ENCODE measurements at regions not wholly inside any gene's neighbourhood (a gene's known extent, or its start where the extent isn't known, plus 50 kb on each side); places are given as distances from the start of the nearest gene placed in this dataset.

DNA sequence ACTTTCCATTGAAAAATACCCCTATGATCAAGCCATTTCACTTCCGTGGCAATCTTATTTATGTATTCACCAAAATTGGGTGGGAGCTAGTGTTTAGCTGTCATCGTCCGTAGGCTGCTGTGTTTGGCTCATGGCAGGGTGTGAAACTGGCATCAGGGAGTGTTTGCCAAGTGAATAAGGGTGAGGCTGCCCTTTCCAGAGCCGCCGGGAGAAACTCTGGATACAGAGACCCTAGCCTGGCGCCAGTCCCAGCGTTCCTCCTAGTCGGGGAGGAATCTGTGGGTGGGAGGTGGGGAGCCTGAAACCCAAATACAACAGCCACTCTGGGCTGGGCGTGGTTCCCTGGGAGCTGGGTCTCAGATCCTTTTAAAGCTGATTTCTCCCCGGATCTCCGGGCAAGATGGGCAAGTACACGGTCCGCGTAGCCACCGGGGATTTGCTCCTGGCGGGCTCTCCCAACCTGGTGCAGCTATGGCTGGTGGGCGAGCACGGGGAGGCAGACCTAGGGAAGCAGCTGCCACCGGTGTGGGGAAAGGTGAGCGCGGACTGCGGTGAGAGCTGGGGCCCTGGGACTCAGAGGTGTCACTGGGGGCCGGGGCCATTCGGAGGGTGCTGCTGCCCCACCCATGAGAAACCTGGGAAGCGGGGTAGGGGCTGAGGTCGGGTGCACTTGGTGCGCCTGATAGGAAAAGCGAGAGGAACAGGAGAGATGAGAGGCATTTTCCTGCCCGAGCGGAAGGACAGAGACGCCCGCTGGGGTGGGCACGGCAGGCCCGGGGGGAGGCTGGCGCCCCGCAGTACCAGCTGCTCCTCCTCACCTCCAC lies 62.1 kb upstream of the TEKT1 start:
- H3K27me3 ChIP-seq (ENCODE audit: control insufficient read depth, insufficient read depth, low read length) = peaks cover 27% of the 10 kb centered on the region
- no peak overlapping the region for H3K27ac ChIP-seq (ENCODE audit: low read depth, low read length)
- H3K36me3 ChIP-seq (ENCODE audit: control insufficient read depth, insufficient read depth, low read length) = no peaks in the 10 kb centered on the region
- peak in 2 of 6 donors; percentile 36 to 57 for DNase-seq (ENCODE audit: low read depth in 4 of 6, low spot score in 6 of 6)
- no peaks in the 10 kb centered on the region for H3K9me3 ChIP-seq (ENCODE audit: control insufficient read depth, insufficient read depth, low read length)
- H3K4me1 ChIP-seq (ENCODE audit: control insufficient read depth, insufficient read depth, low read length) = peaks cover 16% of the 10 kb centered on the region
- 7% methylated on average over 32 of the region's 36 CpGs for WGBS (ENCODE audit: insufficient coverage)
- peak overlapping the region; percentile 24 for H3K4me3 ChIP-seq (ENCODE audit: low read depth, low read length)

- peaks cover 27% of the 10 kb centered on the region for H3K27me3 ChIP-seq (ENCODE audit: control insufficient read depth, insufficient read depth, low read length)
- H3K4me1 ChIP-seq (ENCODE audit: control insufficient read depth, insufficient read depth, low read length) = peaks cover 16% of the 10 kb centered on the region
- 6% methylated on average over 18 of the region's 18 CpGs for WGBS (ENCODE audit: insufficient coverage)
- no peaks in the 10 kb centered on the region for H3K9me3 ChIP-seq (ENCODE audit: control insufficient read depth, insufficient read depth, low read length)
- H3K27ac ChIP-seq (ENCODE audit: low read depth, low read length) = no peak overlapping the region
- H3K4me3 ChIP-seq (ENCODE audit: low read depth, low read length) = peak overlapping the region; percentile 24
- no peaks in the 10 kb centered on the region for H3K36me3 ChIP-seq (ENCODE audit: control insufficient read depth, insufficient read depth, low read length)
- peak in 2 of 6 donors; percentile 31 to 40 for DNase-seq (ENCODE audit: low read depth in 4 of 6, low spot score in 6 of 6)
Observed at GRCh38 chr17:6894206-6894528, 62.6 kb upstream of the TEKT1 start.

GRCh38 chr17:6901086-6901485 lies 69.6 kb upstream of the TEKT1 start:
- DNase-seq (ENCODE audit: low read depth in 4 of 6, low spot score in 6 of 6) = no peak
- Histone ChIP-seq H3K9me3 (ENCODE audit: control insufficient read depth, insufficient read depth, low read length) (no peaks in the 10 kb centered on the region), H3K4me1 (ENCODE audit: control insufficient read depth, insufficient read depth, low read length) (peaks cover 7% of the 10 kb centered on the region), H3K4me3 (ENCODE audit: low read depth, low read length) (no peak overlapping the region), H3K27ac (ENCODE audit: low read depth, low read length) (no peak overlapping the region), H3K36me3 (ENCODE audit: control insufficient read depth, insufficient read depth, low read length) (no peaks in the 10 kb centered on the region), H3K27me3 (ENCODE audit: control insufficient read depth, insufficient read depth, low read length) (peaks cover 3% of the 10 kb centered on the region)
- no CpG with 5 or more reads among the region's 3 CpGs for WGBS (ENCODE audit: insufficient coverage)

DNA sequence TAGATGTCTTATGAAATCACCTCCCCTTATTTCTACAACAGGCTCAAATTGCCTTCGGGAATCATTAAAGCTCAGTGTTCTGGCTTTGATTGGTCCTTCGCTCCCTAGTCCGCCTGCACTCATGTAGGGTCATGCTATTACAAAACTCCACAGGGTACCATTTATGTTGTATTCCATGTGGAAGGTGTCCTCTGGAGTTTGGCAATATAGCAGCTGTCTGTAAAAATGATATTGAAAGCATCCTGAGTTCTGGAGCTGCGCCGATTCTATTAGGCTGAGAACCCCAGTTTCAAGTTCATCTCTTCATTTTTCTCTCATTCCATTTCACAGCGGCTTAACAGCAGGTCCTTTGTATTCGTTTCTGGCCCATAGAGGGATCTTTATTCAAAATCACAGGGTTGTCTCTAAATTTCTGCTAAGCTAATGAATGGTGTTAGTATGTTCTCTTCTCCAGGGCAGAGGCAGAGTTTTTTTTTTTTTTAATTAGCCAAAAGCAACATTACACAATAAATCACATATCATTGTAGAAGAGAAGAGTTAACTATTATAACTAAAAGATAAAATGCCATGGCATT lies 71.9 kb upstream of the TEKT1 start:
- peak overlapping the region; percentile 69 for H3K27ac ChIP-seq (ENCODE audit: low read depth, low read length)
- H3K4me1 ChIP-seq (ENCODE audit: control insufficient read depth, insufficient read depth, low read length) = peaks cover 7% of the 10 kb centered on the region
- WGBS (ENCODE audit: insufficient coverage) = no CpG with 5 or more reads among the region's 7 CpGs
- peak in 4 of 6 donors; percentile 28 to 81 (median 56) for DNase-seq (ENCODE audit: low read depth in 4 of 6, low spot score in 6 of 6)
- H3K9me3 ChIP-seq (ENCODE audit: control insufficient read depth, insufficient read depth, low read length) = no peaks in the 10 kb centered on the region
- H3K4me3 ChIP-seq (ENCODE audit: low read depth, low read length) = no peak overlapping the region
- no peaks in the 10 kb centered on the region for H3K36me3 ChIP-seq (ENCODE audit: control insufficient read depth, insufficient read depth, low read length)
- no peaks in the 10 kb centered on the region for H3K27me3 ChIP-seq (ENCODE audit: control insufficient read depth, insufficient read depth, low read length)

DNA sequence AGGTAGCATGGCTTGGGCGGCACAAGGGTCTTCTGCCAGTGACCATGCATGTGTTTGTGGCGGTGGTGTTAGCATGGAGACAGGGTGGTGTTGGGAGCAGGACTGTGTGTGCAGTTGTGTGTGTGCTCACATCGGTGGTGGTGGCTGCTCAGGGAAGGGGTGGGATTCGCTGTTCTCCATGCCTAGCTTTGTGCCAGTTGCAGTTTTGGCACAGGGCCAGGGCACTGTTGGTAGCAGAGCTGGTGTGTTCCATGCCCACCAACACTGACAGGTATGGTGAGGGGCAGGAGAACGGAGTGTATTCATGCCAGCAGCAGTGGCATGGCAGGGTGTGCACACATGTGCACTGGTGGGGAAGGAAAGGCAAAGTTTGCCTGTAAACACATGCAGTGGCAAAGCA lies 77.3 kb upstream of the TEKT1 start:
- WGBS (ENCODE audit: insufficient coverage) = 87% methylated on average over 5 of the region's 5 CpGs
- Histone ChIP-seq H3K27ac (ENCODE audit: low read depth, low read length) (no peak overlapping the region), H3K27me3 (ENCODE audit: control insufficient read depth, insufficient read depth, low read length) (no peaks in the 10 kb centered on the region), H3K4me1 (ENCODE audit: control insufficient read depth, insufficient read depth, low read length) (no peaks in the 10 kb centered on the region), H3K4me3 (ENCODE audit: low read depth, low read length) (no peak overlapping the region), H3K9me3 (ENCODE audit: control insufficient read depth, insufficient read depth, low read length) (no peaks in the 10 kb centered on the region), H3K36me3 (ENCODE audit: control insufficient read depth, insufficient read depth, low read length) (no peaks in the 10 kb centered on the region)
- no peak for DNase-seq (ENCODE audit: low read depth in 4 of 6, low spot score in 6 of 6)

DNA sequence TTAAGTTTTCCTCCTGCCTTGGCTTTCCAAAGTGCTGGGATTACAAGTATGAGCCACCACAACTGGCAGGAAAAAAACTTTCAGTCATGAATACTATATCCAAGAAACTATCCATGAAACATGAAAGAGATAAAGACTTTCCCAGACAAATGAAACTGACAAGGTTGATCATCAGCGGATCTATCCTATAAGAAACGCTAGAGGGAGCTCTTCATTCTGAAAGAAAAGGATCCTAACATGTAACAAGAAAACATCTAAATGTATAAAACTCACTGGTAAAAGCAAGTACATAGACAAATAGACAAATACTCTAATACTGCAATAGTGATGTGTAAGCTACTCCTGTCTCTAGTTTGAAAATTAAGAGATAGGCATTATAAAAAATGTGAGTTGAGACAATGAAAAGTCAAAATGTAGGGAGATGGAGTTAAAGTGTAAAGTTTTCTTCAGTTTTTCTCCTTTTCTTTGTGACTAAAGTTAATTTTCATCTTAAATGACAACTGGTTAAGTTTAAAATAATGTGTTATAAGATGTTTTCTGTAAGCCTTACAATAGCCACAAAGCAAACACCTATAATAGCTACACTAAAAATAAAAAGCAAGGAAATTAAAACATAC lies 79.6 kb upstream of the TEKT1 start:
- Histone ChIP-seq H3K27ac (ENCODE audit: low read depth, low read length) (no peak overlapping the region), H3K27me3 (ENCODE audit: control insufficient read depth, insufficient read depth, low read length) (peaks cover 3% of the 10 kb centered on the region), H3K36me3 (ENCODE audit: control insufficient read depth, insufficient read depth, low read length) (no peaks in the 10 kb centered on the region), H3K4me3 (ENCODE audit: low read depth, low read length) (no peak overlapping the region), H3K9me3 (ENCODE audit: control insufficient read depth, insufficient read depth, low read length) (no peaks in the 10 kb centered on the region), H3K4me1 (ENCODE audit: control insufficient read depth, insufficient read depth, low read length) (peaks cover 6% of the 10 kb centered on the region)
- DNase-seq (ENCODE audit: low read depth in 4 of 6, low spot score in 6 of 6) = peak in 2 of 6 donors; percentile 54 to 73
- WGBS (ENCODE audit: insufficient coverage) = no CpG with 5 or more reads among the region's 2 CpGs

GRCh38 chr17:6912110-6913051 lies 80.9 kb upstream of the TEKT1 start:
- DNase-seq (ENCODE audit: low read depth in 4 of 6, low spot score in 6 of 6) = no peak
- Histone ChIP-seq H3K27me3 (ENCODE audit: control insufficient read depth, insufficient read depth, low read length) (peaks cover 3% of the 10 kb centered on the region), H3K4me3 (ENCODE audit: low read depth, low read length) (no peak overlapping the region), H3K36me3 (ENCODE audit: control insufficient read depth, insufficient read depth, low read length) (no peaks in the 10 kb centered on the region), H3K9me3 (ENCODE audit: control insufficient read depth, insufficient read depth, low read length) (no peaks in the 10 kb centered on the region), H3K4me1 (ENCODE audit: control insufficient read depth, insufficient read depth, low read length) (peaks cover 6% of the 10 kb centered on the region), H3K27ac (ENCODE audit: low read depth, low read length) (no peak overlapping the region)
- WGBS (ENCODE audit: insufficient coverage) = 69% methylated on average over 3 of the region's 13 CpGs

DNA sequence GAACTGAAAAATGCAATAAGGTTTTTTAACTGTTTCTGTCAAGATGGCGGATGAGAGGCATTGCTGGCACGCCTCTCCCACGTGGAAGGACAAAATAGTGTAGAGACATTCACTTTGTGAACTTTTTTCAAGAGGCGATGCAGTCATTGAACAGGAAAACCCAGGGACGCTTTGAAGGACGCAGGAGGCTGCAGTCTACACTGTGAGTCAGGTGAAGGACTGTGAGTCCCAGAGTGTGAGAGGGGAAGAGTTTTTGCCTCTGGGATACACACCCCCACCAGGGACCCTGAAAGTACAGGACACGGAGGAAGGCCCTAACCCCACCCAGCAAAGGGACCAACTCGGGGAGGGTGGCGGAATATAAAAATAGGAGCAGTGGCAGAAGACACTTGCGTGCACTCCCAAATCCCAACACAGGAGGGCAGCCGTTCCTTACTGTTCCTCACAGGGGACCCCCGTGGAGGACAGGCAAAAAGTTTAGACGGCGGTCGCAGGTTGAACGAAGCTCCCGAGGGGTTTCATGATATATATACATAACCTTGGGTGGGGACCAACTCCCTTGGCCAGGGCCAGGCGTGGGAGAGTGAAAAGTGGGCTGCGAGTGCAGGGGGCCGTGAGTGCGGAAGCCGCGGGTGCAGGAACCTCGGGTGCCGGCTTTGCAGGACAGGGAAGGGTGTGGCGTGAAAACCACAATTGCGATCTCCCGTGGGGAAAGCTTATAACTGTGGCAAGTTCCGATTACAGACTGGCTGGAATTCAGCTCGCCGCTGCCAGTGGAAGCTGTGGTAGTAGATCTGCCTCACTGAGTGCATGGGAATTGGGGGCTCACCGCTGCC lies 82.0 kb upstream of the ALOX12 start:
- no peaks in the 10 kb centered on the region for H3K36me3 ChIP-seq (ENCODE audit: control insufficient read depth, insufficient read depth, low read length)
- H3K27ac ChIP-seq (ENCODE audit: low read depth, low read length) = no peak overlapping the region
- peaks cover 6% of the 10 kb centered on the region for H3K4me1 ChIP-seq (ENCODE audit: control insufficient read depth, insufficient read depth, low read length)
- DNase-seq (ENCODE audit: low read depth in 4 of 6, low spot score in 6 of 6) = peak in 3 of 6 donors; percentile 28 to 77 (median 62)
- WGBS (ENCODE audit: insufficient coverage) = 57% methylated on average over 20 of the region's 32 CpGs
- H3K9me3 ChIP-seq (ENCODE audit: control insufficient read depth, insufficient read depth, low read length) = no peaks in the 10 kb centered on the region
- peaks cover 3% of the 10 kb centered on the region for H3K27me3 ChIP-seq (ENCODE audit: control insufficient read depth, insufficient read depth, low read length)
- H3K4me3 ChIP-seq (ENCODE audit: low read depth, low read length) = no peak overlapping the region

DNA sequence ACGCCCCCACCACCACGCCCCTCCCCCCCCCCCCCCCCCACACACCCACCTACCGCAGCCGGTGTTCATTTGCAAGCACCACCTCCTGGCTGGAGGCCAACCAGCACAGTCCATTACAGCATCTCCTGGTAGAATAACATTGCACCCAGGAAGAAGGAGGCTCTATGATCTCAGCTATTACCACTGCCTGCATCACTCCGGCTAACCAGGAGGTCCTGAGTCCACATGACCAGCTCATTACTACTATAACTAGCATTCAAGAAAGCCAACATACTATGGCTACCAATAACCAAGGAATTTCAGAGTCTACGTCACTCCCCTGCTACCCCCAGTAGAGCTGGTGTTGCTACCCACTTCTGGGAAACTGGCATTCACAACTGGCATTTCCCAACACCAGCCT lies 81.1 kb upstream of the ALOX12 start:
- Histone ChIP-seq H3K36me3 (ENCODE audit: control insufficient read depth, insufficient read depth, low read length) (no peaks in the 10 kb centered on the region), H3K9me3 (ENCODE audit: control insufficient read depth, insufficient read depth, low read length) (no peaks in the 10 kb centered on the region), H3K27ac (ENCODE audit: low read depth, low read length) (no peak overlapping the region), H3K4me1 (ENCODE audit: control insufficient read depth, insufficient read depth, low read length) (peaks cover 6% of the 10 kb centered on the region), H3K27me3 (ENCODE audit: control insufficient read depth, insufficient read depth, low read length) (peaks cover 3% of the 10 kb centered on the region), H3K4me3 (ENCODE audit: low read depth, low read length) (no peak overlapping the region)
- no peak for DNase-seq (ENCODE audit: low read depth in 4 of 6, low spot score in 6 of 6)
- WGBS (ENCODE audit: insufficient coverage) = 59% methylated on average over 3 of the region's 6 CpGs
